MM.1S (cell line): ENCODE measurements at regions not wholly inside any gene's neighbourhood (a gene's known extent, or its start where the extent isn't known, plus 50 kb on each side); places are given as distances from the start of the nearest gene placed in this dataset.

Source experiments
- DNase-seq: peaks from one replicate; pipeline ENCODE4 v3.0.0-alpha.2; 2015
- H2AFZ ChIP-seq: fragments of 300-600 bp; sonication (generic); 2 replicates; pipeline ENCODE4 v1.6.0; 2016; ENCODE audit warnings: antibody characterized with exemption, low read length
- H3F3A ChIP-seq: fragments of 300-600 bp; sonication (generic); 2 replicates; pipeline ENCODE4 v1.6.1; 2016; ENCODE audit warnings: mild to moderate bottlenecking, antibody characterized with exemption, low read length, moderate library complexity, mixed read lengths; ENCODE audit not compliant: insufficient read depth
- H3K27ac ChIP-seq: fragments of 300-600 bp; sonication (generic); 2 replicates; pipeline ENCODE4 v1.5.1; 2016; ENCODE audit warnings: mild to moderate bottlenecking, low read length
- H3K27me3 ChIP-seq: fragments of 300-600 bp; sonication (generic); replicated peaks from 2 replicates; pipeline ENCODE4 v1.6.0; 2016; ENCODE audit warnings: low read length; ENCODE audit not compliant: insufficient read depth
- H3K36me3 ChIP-seq: fragments of 300-600 bp; sonication (generic); replicated peaks from 2 replicates; pipeline ENCODE4 v1.6.1; 2016; ENCODE audit warnings: mild to moderate bottlenecking, low read length, mixed read lengths; ENCODE audit not compliant: insufficient read depth
- H3K4me1 ChIP-seq: fragments of 300-600 bp; sonication (generic); 2 replicates; pipeline ENCODE4 v1.6.1; 2016; ENCODE audit warnings: low read length, mixed read lengths
- H3K4me2 ChIP-seq: fragments of 300-600 bp; sonication (generic); 2 replicates; pipeline ENCODE4 v1.6.0; 2016; ENCODE audit warnings: low read depth, low read length
- H3K4me3 ChIP-seq: fragments of 300-600 bp; sonication (generic); 2 replicates; pipeline ENCODE4 v1.5.1; 2016; ENCODE audit warnings: low read length, mixed read lengths
- H3K79me2 ChIP-seq: fragments of 300-600 bp; sonication (generic); 2 replicates; pipeline ENCODE4 v1.6.1; 2016; ENCODE audit warnings: mixed run types, low read length, mixed read lengths
- H3K9ac ChIP-seq: fragments of 300-600 bp; sonication (generic); 2 replicates; pipeline ENCODE4 v1.6.1; 2016; ENCODE audit warnings: low read length, mixed read lengths
- H3K9me2 ChIP-seq: fragments of 300-600 bp; sonication (generic); replicated peaks from 2 replicates; pipeline ENCODE4 v1.6.1; 2016; ENCODE audit warnings: mild to moderate bottlenecking, low read length, mixed read lengths; ENCODE audit not compliant: insufficient read depth
- H3K9me3 ChIP-seq: fragments of 300-600 bp; sonication (generic); replicated peaks from 2 replicates; pipeline ENCODE4 v1.6.1; 2016; ENCODE audit warnings: mild to moderate bottlenecking, low read length, mixed read lengths; ENCODE audit not compliant: insufficient read depth
- H4K20me1 ChIP-seq: fragments of 300-600 bp; sonication (generic); 2 replicates; pipeline ENCODE4 v1.6.1; 2016; ENCODE audit warnings: mild to moderate bottlenecking, low read length, moderate library complexity, mixed read lengths; ENCODE audit not compliant: insufficient read depth
- CTCF ChIP-seq: fragments of 300-600 bp; sonication (generic); IDR thresholded peaks from 2 replicates; pipeline ENCODE4 v1.5.1; 2016; ENCODE audit warnings: antibody characterized with exemption, low read length, mixed read lengths
- EZH2 ChIP-seq: fragments of 300-600 bp; sonication (generic); optimal IDR thresholded peaks from 2 replicates; pipeline ENCODE3; 2017; ENCODE audit warnings: low read depth, mild to moderate bottlenecking, antibody characterized with exemption, low read length, mixed read lengths
- EZH2phosphoT487 ChIP-seq: fragments of 300-600 bp; sonication (generic); IDR thresholded peaks from 2 replicates; pipeline ENCODE4 v1.6.1; 2018; ENCODE audit warnings: antibody characterized with exemption, low read length

- no peak for TF ChIP-seq CTCF
- TF ChIP-seq EZH2, result no peak
- TF ChIP-seq EZH2phosphoT487, result no peak
- Histone ChIP-seq H3F3A (no peaks in the 10 kb centered on the region), H3K4me2 (no peak overlapping the region), H3K79me2 (no peaks in the 10 kb centered on the region), H3K36me3 (no peaks in the 10 kb centered on the region), H3K9me2 (no peaks in the 10 kb centered on the region), H3K4me3 (no peak overlapping the region), H4K20me1 (no peaks in the 10 kb centered on the region), H3K9ac (no peak overlapping the region), H2AFZ (no peak overlapping the region), H3K9me3 (no peaks in the 10 kb centered on the region), H3K27me3 (no peaks in the 10 kb centered on the region), H3K4me1 (no peaks in the 10 kb centered on the region), H3K27ac (no peak overlapping the region)
- DNase-seq, result no peak
These were observed 94.2 kb upstream of the PHYHIPL start for GRCh38 chr10:59082249-59082648.

- Histone ChIP-seq H3K36me3 (no peaks in the 10 kb centered on the region), H3K27me3 (no peaks in the 10 kb centered on the region), H3K4me1 (no peaks in the 10 kb centered on the region), H2AFZ (no peak overlapping the region), H3K9me2 (no peaks in the 10 kb centered on the region), H3K9me3 (no peaks in the 10 kb centered on the region), H3K79me2 (no peaks in the 10 kb centered on the region), H3K9ac (no peak overlapping the region), H3K27ac (no peak overlapping the region), H3F3A (no peaks in the 10 kb centered on the region), H4K20me1 (no peaks in the 10 kb centered on the region), H3K4me3 (no peak overlapping the region), H3K4me2 (no peak overlapping the region)
- DNase-seq, result no peak
- TF ChIP-seq EZH2 (no peak), CTCF (no peak), EZH2phosphoT487 (no peak)
These were observed 91.4 kb upstream of the PHYHIPL start for GRCh38 chr10:59085054-59085453.

GRCh38 chr10:59085711-59086502, 90.5 kb upstream of the PHYHIPL start:
- no peak overlapping the region for H2AFZ ChIP-seq
- no peaks in the 10 kb centered on the region for H3K9me3 ChIP-seq
- H3K36me3 ChIP-seq, result no peaks in the 10 kb centered on the region
- no peaks in the 10 kb centered on the region for H3F3A ChIP-seq
- TF ChIP-seq EZH2phosphoT487 (no peak), CTCF (no peak), EZH2 (no peak)
- H3K27ac ChIP-seq, result no peak overlapping the region
- H3K27me3 ChIP-seq, result no peaks in the 10 kb centered on the region
- H3K79me2 ChIP-seq, result no peaks in the 10 kb centered on the region
- no peak overlapping the region for H3K4me3 ChIP-seq
- H3K9ac ChIP-seq, result no peak overlapping the region
- no peaks in the 10 kb centered on the region for H4K20me1 ChIP-seq
- H3K9me2 ChIP-seq, result no peaks in the 10 kb centered on the region
- DNase-seq, result no peak
- no peaks in the 10 kb centered on the region for H3K4me1 ChIP-seq
- no peak overlapping the region for H3K4me2 ChIP-seq
